ENCODE measurements at regions not wholly inside any gene's neighbourhood (a gene's known extent, or its start where the extent isn't known, plus 50 kb on each side); places are given as distances from the start of the nearest gene placed in this dataset.
"Not testable (repeated sequence)": the region's sequence is repeated elsewhere in the genome, so short reads cannot be mapped to it uniquely, and the experiment has no call there.

DNA sequence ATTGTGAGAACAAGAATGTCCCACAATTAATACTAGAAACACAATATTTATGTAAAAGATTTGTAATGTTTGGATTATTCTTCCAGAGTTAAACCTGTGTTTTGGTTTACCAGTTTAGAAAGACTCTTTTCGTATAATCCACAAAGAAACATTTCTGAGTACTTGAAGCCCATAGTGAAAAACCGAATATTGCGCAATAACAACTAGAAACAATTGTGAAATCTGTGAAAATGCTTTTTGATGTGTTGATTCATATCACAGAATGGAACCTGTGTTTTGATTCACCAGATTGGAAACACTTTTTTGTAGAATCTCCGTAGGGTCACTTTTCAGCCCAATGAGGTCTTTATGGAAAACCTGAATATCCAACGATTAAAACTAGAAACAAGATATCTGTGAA, 386.2 kb downstream of the PRDM9 start:
- ATAC-seq (ENCODE audit: low read depth) (no peak), DNase-seq (ENCODE audit: low spot score) (no peak)
- TF ChIP-seq, protein P1, sequence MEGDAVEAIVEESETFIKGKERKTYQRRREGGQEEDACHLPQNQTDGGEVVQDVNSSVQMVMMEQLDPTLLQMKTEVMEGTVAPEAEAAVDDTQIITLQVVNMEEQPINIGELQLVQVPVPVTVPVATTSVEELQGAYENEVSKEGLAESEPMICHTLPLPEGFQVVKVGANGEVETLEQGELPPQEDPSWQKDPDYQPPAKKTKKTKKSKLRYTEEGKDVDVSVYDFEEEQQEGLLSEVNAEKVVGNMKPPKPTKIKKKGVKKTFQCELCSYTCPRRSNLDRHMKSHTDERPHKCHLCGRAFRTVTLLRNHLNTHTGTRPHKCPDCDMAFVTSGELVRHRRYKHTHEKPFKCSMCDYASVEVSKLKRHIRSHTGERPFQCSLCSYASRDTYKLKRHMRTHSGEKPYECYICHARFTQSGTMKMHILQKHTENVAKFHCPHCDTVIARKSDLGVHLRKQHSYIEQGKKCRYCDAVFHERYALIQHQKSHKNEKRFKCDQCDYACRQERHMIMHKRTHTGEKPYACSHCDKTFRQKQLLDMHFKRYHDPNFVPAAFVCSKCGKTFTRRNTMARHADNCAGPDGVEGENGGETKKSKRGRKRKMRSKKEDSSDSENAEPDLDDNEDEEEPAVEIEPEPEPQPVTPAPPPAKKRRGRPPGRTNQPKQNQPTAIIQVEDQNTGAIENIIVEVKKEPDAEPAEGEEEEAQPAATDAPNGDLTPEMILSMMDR (IDR thresholded peaks at IDR 0.05; ENCODE audit: poor library complexity, severe bottlenecking), result no peak
- no peaks in the 10 kb centered on the region for H3K4me1 ChIP-seq (ENCODE audit: insufficient read depth, poor library complexity, severe bottlenecking)
- no peak overlapping the region for H3K27ac ChIP-seq (ENCODE audit: poor library complexity, severe bottlenecking)
- no peaks in the 10 kb centered on the region for H3K36me3 ChIP-seq (ENCODE audit: low read depth)
- no peak overlapping the region for H3K4me3 ChIP-seq (ENCODE audit: severe bottlenecking)
- no peaks in the 10 kb centered on the region for H3K27me3 ChIP-seq (ENCODE audit: insufficient read depth, poor library complexity, severe bottlenecking)
- no peaks in the 10 kb centered on the region for H3K9me3 ChIP-seq (ENCODE audit: severe bottlenecking)

DNA sequence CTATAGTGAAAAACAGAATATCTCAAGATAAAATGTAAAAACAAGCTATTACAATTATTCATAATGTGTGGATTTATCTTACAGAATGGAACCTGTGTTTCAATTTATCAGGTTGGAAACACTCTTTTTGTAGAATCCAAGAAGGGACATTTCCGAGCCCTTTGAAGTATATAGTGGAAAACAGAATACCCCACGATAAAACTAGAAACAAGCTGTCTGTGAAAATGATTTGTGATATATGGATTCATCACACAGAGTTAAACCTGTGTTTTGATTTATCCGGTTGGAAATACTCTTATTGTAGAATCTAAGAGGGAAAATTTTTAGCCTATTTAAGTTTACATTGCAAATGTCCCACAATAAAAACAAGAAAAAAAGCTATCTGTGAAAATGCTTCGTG, 388.2 kb downstream of the PRDM9 start:
- Histone ChIP-seq H3K4me1 (ENCODE audit: insufficient read depth, poor library complexity, severe bottlenecking) (no peaks in the 10 kb centered on the region), H3K27me3 (ENCODE audit: insufficient read depth, poor library complexity, severe bottlenecking) (no peaks in the 10 kb centered on the region), H3K27ac (ENCODE audit: poor library complexity, severe bottlenecking) (no peak overlapping the region), H3K4me3 (ENCODE audit: severe bottlenecking) (no peak overlapping the region), H3K36me3 (ENCODE audit: low read depth) (no peaks in the 10 kb centered on the region), H3K9me3 (ENCODE audit: severe bottlenecking) (no peaks in the 10 kb centered on the region)
- ATAC-seq (ENCODE audit: low read depth) (no peak), DNase-seq (ENCODE audit: low spot score) (no peak)
- TF ChIP-seq, protein P1 (IDR thresholded peaks at IDR 0.05; ENCODE audit: poor library complexity, severe bottlenecking), result no peak

DNA sequence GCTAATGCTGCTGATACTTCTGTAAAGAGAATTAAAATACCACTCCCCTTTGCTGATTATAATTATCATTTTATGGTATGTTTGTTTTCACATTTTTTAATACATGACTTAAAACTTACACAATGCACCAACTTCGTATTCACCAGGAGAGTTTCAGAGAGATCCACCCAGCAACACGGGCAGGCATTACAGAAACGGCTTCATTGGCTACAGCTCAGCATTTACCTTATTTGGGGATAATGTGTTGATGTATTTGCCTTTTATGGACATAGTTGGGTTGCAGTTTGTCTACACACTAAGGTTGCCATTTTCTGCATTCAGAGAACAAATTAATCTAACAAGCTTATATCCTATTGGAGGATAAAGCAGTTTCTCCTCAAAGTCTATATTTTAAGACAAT, 423.6 kb downstream of the PRDM9 start:
- DNase-seq (ENCODE audit: low spot score) (no peak), ATAC-seq (ENCODE audit: low read depth) (no peak)
- Histone ChIP-seq H3K4me1 (ENCODE audit: insufficient read depth, poor library complexity, severe bottlenecking) (no peaks in the 10 kb centered on the region), H3K36me3 (ENCODE audit: low read depth) (no peaks in the 10 kb centered on the region), H3K27me3 (ENCODE audit: insufficient read depth, poor library complexity, severe bottlenecking) (no peaks in the 10 kb centered on the region), H3K27ac (ENCODE audit: poor library complexity, severe bottlenecking) (no peak overlapping the region), H3K9me3 (ENCODE audit: severe bottlenecking) (peaks cover 2% of the 10 kb centered on the region), H3K4me3 (ENCODE audit: severe bottlenecking) (no peak overlapping the region)
- TF ChIP-seq, protein P1 (IDR thresholded peaks at IDR 0.05; ENCODE audit: poor library complexity, severe bottlenecking), result no peak

DNA sequence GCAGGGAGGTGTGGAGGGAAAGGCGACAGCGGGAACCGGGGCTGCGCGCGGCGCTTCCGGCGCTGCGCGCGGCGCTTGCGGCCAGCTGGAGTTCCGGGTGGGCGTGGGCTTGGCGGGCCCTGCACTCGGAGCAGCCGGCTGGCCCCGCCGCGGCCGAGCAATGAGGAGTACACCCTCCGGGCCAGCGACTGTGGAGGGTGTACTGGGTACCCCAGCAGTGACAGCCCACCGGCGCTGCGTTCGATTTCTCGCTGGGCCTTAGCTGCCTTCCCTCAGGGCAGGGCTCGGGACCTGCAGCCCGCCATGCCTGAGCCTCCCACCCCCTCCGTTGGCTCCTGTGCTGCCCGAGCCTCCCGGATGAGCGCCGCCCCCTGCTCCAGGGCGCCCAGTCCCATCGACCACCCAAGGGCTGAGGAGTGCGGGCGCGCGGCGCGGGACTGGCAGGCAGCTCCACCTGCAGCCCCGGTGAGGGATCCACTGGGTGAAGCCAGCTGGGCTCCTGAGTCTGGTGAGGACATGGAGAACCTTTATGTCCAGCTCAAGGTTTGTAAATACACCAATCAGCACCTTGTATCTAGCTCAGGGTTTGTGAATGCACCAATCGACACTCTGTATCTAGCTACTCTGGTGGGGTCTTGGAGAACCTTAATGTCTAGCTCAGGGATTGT, 444.0 kb downstream of the PRDM9 start:
- DNase-seq (ENCODE audit: low spot score); H3K27ac ChIP-seq (ENCODE audit: poor library complexity, severe bottlenecking); H3K36me3 ChIP-seq (ENCODE audit: low read depth); H3K4me1 ChIP-seq (ENCODE audit: insufficient read depth, poor library complexity, severe bottlenecking); ATAC-seq (ENCODE audit: low read depth); H3K4me3 ChIP-seq (ENCODE audit: severe bottlenecking); H3K27me3 ChIP-seq (ENCODE audit: insufficient read depth, poor library complexity, severe bottlenecking); H3K9me3 ChIP-seq (ENCODE audit: severe bottlenecking): not testable (repeated sequence)

DNA sequence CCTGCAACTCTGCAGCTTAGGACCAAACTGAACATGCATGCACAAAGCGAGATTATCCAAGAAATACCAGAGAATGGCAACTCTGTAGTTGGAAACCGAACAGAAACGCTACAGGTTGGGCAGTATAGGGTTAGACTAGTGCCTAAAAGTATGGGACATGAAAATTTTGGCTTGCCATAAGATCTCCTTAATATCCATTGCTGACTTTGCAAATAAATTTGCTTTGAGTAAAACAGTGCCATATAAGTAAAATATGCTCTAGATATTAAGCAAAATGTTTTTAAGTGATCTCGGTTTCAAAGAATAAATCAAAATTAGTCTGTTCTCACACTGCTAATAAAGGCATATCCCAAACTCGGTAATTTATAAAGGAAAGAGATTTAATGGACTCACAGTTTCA, 456.0 kb downstream of the PRDM9 start:
- ATAC-seq (ENCODE audit: low read depth) (no peak), DNase-seq (ENCODE audit: low spot score) (no peak)
- H3K27ac ChIP-seq (ENCODE audit: poor library complexity, severe bottlenecking), result no peak overlapping the region
- no peaks in the 10 kb centered on the region for H3K36me3 ChIP-seq (ENCODE audit: low read depth)
- no peaks in the 10 kb centered on the region for H3K4me1 ChIP-seq (ENCODE audit: insufficient read depth, poor library complexity, severe bottlenecking)
- H3K9me3 ChIP-seq (ENCODE audit: severe bottlenecking), result no peaks in the 10 kb centered on the region
- no peaks in the 10 kb centered on the region for H3K27me3 ChIP-seq (ENCODE audit: insufficient read depth, poor library complexity, severe bottlenecking)
- H3K4me3 ChIP-seq (ENCODE audit: severe bottlenecking), result no peak overlapping the region
- TF ChIP-seq, protein P1 (IDR thresholded peaks at IDR 0.05; ENCODE audit: poor library complexity, severe bottlenecking), result no peak

All from RWPE2 (cell line).